ENCODE measurements at regions not wholly inside any gene's neighbourhood (a gene's known extent, or its start where the extent isn't known, plus 50 kb on each side); places are given as distances from the start of the nearest gene placed in this dataset.

DNA sequence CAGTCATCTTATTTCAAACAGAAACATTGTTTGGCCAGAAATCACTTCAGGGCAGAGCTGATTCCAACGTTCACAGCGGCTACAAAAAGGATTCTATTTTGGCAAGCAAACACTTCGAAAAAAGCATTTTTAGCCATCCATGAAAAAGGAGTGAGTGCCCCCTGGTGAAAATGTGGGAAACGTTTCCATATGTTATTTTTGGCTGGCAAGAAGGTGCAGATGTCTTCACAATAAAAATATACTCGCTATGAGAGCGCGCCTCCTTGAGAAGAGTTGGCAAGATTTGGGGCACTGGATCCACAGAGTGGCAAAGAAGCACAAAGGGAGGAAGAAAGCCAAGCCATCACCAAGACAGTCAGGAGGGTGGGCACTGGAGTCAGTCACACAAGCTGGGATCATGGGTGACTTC is 191.1 kb downstream of the CHD9NB start:
- TF ChIP-seq, protein P1, sequence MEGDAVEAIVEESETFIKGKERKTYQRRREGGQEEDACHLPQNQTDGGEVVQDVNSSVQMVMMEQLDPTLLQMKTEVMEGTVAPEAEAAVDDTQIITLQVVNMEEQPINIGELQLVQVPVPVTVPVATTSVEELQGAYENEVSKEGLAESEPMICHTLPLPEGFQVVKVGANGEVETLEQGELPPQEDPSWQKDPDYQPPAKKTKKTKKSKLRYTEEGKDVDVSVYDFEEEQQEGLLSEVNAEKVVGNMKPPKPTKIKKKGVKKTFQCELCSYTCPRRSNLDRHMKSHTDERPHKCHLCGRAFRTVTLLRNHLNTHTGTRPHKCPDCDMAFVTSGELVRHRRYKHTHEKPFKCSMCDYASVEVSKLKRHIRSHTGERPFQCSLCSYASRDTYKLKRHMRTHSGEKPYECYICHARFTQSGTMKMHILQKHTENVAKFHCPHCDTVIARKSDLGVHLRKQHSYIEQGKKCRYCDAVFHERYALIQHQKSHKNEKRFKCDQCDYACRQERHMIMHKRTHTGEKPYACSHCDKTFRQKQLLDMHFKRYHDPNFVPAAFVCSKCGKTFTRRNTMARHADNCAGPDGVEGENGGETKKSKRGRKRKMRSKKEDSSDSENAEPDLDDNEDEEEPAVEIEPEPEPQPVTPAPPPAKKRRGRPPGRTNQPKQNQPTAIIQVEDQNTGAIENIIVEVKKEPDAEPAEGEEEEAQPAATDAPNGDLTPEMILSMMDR (IDR thresholded peaks at IDR 0.05), result no peak
- TF ChIP-seq POLR2A (IDR thresholded peaks at IDR 0.05), result no peak
